Cardiac septum (tissue), 1 donor: ENCODE measurements at regions not wholly inside any gene's neighbourhood (a gene's known extent, or its start where the extent isn't known, plus 50 kb on each side); places are given as distances from the start of the nearest gene placed in this dataset.

Experiments used
- DNase-seq: peaks from one replicate; pipeline ENCODE4 v3.0.0-alpha.2; 2020; ENCODE audit warnings: low spot score
- intact Hi-C: fragments of 100-400 bp; cut with DNase I; formaldehyde crosslinking; loops from one replicate; pipeline ENCODE4 v1.14.0; 2022
- donor health status: DM: no; HTN: no; CAD: no.

DNA sequence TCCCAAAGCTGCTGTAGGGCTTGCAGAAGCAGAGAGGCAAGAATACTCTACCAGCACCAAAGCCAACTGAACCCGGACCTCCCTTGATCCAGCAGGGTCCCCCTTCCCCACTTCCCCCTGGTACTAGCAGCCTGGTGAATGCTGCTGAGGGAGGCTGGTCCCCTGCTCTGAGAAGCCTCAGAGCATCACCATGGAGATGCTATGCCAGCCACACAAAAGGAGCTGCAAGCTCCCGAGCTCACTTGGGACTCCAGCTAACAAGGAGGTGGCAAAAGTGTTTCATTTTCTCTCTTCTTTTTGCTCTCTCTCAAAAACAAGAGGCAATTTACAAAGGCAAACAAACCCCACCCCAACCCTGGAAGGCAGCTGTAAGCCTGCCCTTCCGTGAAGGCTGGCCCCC, 509.8 kb downstream of the BUD13 start:
- intact Hi-C loops: no loop called here

DNA sequence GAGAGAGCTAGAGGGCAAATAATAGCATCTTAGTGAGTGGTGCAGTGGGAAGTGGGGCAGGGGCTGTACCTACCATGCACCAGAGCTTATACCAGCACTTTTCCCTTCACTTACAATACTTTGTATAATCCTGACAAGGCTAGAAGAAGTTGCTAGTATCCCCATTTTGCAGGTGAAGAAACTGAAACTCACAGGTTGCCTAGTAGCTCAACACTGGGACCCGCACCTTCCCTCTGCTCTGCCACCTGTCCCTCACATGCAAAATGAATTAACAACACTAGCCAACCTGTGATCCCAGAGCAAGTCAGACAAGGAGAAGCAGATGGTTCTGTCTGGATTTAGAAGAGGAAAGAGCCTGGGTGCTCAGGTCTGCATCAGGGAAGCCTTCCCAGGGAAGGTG, 510.4 kb downstream of the BUD13 start:
- intact Hi-C loops: no loop called here
- DNase-seq: no peak

More for the DNA sequence above, 509.8 kb downstream of the BUD13 start:
- DNase-seq: no peak

DNA sequence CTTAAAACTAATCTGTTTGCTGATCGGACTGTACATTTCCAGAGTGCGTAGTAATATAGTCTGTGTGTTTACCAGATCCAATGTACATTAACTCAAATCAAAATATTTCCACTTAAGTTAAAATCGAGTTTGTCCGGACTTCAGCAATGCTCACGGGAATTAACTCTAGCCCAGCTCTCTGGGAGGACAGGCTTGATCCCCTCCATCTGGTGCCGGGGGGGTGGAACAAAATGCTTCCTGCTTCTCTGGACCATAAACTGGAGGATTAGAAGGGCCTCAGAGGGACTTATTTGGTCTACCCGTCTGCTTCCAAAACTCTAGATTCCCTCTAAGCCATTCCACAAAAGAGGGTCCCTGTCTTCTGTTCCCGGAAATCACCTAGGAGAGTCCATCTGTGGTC, 511.2 kb downstream of the BUD13 start:
- DNase-seq: no peak

DNA sequence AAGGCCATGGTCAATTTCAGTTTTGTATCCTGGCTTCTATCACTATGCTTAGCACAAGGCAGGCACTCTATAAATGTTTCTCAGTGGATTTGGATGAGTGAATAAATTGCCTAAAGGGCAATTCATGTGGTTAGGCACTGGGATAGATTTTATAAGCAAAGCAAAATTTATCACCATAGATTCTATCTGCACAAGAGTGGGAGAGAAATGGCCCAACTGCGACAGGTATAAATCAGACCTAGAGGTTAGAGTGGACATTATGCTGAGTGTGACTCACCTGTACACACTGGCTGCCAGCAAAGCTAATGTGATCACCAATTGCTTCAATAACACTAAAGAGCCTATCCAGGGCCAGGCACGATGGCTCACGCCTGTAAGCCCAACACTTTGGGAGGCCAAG, 514.0 kb downstream of the BUD13 start:
- intact Hi-C loops: no loop called here
- DNase-seq: no peak

More for the DNA sequence above, 511.2 kb downstream of the BUD13 start:
- intact Hi-C loops: no loop called here

DNA sequence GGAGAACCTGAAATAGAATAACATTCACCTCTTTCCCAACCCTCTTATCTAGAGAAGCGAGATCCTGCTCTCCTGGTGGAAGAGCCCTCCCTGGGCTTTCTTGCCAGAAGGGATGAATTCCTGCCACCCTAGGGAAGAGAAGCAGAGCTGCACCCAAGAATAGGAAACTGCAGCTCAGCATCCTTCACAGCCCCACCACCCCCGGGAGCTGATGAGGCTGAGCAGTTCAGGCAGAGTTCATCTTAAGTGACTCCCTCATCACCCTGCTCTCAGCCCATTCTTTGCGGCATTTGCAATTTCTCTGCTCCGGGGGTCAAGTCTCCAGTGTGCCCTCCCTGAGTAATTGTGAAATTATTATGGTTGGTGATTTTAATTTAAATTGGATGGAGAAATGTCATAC, 514.9 kb downstream of the BUD13 start:
- intact Hi-C loops: no loop called here
- no peak for DNase-seq

DNA sequence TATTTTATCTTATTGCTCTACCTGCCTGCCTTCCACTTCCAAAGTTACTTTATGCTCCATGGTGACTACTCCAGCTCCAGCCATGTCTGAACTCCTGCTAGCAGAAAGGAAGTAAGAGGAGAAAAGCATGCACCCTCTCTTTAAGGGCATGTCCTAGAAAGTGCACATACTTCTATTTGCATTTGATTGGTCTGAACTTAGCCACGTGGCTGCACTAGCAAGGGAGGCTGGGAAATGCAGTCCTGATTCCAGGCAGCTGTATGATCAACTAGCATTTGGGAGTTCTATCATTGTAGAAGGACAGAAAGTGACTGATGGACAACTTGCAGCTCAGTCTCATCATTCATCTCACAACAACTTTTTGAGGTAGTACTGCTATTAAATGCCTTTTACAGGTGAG, 515.7 kb downstream of the BUD13 start:
- no peak for DNase-seq
- intact Hi-C loops: no loop called here

DNA sequence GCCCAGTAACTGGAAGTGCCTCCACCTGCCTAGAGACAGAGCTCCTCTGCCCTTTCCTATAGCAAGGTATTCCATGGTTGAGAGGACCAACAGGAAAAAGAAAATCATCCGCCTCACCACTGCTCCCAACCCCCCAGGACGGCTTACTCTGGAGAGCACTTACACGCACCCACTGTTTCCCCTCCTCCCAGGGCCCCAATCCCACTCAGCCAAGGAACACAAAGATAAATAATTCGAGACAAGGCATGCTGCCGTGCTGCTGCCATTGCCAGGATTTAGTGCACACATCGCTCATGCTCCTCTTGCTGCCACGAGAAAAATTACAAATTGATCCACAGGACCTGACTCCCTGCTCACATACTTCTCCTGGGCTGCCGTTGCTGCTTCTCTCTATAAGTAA, 516.6 kb downstream of the BUD13 start:
- intact Hi-C loops: no loop called here
- no peak for DNase-seq

DNA sequence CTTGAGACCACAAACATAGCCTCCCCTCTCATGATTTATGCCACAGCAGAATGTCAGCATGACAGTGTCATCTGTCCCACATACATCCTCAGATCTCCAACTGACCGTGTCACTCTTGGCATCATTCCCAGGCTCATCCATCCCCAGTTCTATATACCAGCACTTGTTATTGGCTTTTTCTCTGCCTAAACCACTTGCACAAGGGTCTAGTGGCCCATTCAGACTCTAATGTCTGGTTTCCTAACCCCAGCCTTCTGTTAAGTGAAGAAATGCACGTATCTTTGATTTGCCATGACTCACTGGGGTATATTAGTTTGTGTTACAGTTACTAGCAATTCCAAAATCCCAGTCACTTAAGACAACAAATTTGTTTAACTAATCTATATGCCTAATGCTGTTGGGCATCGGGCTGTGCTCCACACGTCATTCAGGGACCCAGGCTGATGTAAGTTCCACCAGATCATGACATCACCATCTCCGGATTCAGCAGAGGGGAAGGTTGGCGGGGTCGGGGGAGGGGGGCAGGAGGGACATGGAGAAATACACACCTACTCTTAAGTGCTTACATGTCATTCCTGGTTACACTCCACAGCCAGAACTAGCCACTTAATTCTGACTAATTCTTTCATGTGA, 517.4 kb downstream of the BUD13 start:
- intact Hi-C loops: no loop called here
- no peak for DNase-seq

DNA sequence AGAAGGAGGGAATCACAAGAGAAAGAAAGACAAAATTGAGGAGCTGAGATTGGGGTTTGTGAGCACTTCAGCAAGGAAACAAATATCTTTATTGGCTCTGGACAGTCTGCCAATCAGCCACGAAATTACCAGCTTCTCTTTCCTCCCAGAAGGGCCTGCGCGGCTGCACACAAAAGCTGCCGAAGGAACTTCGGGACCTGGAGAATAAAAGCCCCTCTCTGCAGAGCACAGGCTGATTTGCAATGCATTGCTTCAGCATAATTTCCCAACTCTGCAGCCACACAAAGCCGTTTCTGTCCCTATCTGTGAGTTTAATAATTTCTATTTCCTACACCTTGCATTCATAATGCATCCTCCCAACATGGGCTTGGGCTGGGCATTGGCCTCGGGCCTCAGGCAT, 522.6 kb downstream of the BUD13 start:
- intact Hi-C loops: no loop called here
- no peak for DNase-seq

DNA sequence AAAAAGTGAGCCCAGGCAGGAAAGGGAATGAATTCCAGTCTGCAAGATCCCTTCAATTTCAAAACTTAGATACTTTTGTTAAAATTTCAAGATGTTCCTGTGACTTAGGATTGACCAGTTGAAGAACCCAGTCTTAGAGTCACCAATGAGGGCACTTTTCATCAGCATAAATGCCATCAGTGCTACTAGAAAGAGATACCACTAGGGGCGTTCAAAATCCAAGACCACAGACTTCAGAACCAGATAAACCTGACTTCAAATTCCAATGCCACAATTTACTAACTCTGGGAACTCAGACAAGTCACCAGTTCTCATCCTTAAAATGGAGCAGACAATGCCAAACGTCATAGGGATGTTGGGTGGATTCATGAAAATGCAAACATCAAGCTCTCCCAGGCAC, 523.2 kb downstream of the BUD13 start:
- no peak for DNase-seq
- intact Hi-C loops: no loop called here

DNA sequence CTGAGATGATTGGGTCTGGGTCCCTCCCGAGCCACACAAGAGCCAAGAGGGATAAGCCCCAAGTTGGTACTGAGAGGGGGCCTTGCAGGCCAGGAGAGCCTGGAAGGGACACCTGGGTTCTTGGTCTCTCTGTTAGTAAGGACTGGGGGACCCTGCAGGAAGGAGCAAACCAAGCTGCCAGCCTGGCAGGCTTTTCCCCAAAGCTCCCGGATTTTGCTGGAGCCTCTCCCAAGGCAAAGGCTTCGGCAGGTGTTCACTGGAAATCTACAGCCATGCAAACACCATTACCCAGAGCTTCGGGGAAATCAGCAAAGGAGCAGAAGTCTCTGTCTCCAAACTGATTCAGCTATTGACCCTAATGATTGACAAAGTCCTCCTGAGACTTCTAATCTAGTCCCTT, 527.9 kb downstream of the BUD13 start:
- intact Hi-C loops: no loop called here
- no peak for DNase-seq

DNA sequence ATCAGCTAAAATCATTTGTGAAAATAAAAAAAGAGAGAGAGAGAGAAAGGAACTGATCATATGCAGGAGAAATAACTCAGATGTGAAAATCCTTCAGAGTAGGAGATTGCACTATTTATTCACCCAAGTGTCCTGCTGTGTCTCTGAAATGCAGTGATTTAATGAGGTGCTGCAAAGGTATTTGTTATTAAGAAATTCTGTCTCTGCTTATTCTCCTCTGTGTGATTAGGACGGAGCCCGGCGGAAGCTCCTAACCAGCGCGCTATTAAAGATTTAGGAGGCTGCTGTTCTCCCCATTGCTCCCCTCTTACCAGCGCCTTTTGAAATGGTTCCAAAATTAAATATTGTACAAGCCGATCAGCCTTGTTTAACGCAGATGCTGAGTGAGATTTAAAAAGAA, 528.3 kb downstream of the BUD13 start:
- intact Hi-C loops: no loop called here
- DNase-seq: no peak

DNA sequence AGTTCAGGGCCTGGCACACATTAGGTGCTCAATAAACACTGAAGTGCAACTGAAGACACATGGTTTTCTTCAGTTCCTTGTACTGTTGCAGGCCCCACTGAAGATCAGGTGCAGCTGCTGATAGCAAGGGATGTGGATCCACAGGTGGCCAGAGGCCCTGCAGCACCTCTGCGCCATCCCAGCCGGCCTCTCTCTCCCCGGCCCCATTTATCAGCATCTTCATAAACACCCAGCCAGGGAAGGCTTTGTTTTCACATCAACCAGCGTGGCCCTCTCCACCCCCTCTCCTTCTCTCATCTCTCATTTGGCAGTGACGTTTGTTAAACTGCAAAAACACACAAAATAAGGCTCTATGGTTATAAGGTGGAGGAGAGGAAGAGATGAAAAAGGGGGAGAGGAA, 528.8 kb downstream of the BUD13 start:
- no peak for DNase-seq
- intact Hi-C loops: no loop called here

DNA sequence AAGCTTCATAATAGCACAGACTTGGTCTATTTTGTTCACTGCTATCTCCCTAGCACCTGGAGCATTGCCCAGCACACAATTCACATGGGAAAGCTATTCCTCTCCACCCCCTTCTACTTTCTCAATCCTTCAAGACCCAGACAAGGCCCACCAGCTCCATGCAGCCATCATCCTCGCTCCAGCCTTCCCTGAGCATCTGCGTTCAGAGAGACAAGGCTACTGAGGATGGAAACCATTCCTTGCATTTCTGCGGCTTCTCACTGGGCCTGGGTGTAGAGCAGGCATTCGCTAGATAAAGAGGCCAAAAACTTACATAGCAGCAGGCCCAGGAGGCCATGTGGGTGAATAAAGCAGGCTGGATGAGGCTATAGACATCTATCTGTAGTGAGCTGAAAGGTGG, 530.8 kb downstream of the BUD13 start:
- DNase-seq: no peak
- intact Hi-C loops: no loop called here

DNA sequence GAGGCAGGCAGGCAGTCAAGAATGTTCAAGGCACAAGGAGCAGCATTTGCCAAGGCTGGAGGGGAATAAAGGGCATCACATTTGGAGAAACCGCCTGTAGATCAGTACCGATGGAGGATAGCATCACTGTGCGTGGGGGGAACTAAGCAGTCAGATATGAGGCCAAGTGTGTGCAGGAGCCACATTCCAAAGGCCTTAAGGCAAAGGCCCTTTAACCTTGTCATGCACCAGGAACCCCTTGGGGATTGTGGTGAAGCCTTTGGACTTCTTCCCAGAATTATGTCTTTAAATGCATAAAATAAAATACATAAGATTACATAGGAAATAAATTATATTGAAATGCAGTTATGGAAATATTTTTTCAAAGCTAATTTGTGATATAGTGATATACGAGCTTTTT, 532.1 kb downstream of the BUD13 start:
- intact Hi-C loops: no loop called here
- no peak for DNase-seq

DNA sequence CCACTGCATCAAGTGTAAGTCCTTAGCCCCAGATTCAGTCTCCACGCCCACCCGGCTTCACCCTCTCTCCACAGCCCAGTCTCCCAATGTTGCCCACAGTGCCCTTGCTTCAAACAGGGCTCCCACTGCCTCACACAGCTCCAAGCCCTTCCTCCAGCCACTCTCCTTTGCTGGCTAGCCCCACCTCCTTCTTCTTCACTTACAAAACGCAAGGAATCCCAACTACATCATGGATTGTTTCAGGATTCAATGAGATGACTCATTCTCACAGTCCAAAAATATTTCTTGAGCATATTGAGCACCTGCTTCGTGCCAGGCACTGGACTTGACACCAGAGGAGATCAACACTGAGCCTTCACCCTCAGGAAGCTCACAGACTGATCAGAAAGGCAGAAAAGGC, 533.5 kb downstream of the BUD13 start:
- no peak for DNase-seq
- intact Hi-C loops: no loop called here

DNA sequence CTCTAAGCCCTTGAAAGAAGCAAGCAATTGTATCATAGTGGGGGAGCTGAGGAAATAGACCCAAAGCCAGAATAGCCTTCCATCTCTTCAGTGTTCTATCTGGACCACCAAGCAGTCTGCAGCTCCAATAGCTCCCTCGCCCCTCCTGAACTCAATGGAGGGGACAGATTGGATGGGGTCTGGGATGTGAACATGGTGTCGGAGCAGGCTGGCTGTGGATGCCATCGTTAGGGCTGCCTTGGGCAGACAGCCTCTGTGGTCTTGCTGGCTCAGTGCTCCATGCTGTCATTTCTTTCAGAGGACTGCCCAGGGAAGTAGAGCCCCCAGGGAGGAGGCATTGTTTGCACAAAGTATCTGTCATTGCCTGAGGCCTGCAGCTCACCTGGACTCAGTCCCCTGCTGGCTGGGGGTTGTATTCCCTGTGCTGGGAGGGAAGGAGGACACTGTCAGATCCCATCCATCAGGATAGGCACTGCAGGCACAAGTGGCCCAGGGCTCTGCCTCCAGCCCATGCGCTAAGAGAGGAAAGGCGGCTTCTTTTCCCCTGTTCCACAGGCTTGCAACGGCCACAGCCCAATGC, 537.7 kb downstream of the BUD13 start:
- intact Hi-C loops: no loop called here
- no peak for DNase-seq

DNA sequence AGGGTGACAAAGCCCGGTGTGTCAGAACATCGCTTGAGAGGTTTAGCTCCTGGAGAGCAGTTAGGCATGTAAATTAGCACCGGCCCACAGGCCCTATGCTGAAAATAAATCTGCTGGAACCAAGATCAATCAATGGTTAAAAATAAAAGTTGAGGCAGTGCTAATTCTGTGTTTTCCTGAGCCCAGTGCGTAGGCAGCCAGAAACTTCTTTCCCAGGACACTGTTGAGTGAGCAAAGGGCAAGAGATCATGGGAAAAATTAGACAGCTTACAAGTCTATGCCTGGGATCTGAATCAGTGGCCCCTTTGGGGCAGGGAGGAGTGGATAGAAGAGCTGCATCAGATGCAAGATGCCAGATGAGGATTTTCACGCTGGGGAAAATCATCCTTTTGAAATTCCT, 539.2 kb downstream of the BUD13 start:
- intact Hi-C loops: no loop called here
- peak; percentile 60 for DNase-seq

DNA sequence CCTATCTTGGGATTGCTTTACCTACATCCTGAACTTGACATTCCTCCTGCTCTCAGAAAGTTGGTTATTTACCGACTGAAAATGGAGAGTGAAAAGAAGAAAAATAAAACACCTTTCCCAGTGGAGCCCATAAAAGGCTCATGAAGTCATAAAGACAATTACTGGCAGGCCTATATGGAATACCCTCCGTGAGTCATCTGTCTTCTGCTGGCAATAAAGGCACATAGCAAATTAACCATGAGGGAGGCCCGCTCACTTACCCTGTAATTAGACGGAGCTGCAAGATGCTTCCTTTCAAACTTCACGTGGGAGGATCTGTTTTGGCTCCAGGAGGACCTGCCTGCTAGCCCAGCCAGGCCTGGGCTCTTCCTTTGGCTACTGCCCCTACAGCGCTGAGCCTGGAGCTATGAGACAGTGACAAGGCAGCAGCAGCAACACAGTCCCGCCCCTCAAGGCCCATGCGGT, 540.4 kb downstream of the BUD13 start:
- peak; percentile 62 for DNase-seq
- intact Hi-C loops: no loop called here

DNA sequence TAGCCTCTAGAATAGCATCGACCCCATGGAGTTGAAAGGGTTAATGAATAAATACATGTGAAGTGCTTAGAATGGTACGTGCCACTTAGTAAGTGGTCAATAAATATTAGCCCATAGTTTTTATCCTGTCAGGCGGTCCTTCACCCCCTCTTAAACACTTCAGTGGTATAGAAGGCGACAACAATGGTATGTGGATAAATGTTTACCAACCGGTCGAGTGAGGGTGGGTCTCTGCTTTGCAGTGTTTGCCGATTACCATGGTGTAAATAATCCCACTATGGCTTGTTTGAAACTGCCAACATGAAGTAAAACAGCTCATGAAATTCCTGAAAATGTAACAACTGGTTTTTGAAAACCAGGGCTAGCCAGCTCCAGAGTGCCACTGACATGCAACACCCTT, 541.2 kb downstream of the BUD13 start:
- intact Hi-C loops: no loop called here
- DNase-seq: no peak

DNA sequence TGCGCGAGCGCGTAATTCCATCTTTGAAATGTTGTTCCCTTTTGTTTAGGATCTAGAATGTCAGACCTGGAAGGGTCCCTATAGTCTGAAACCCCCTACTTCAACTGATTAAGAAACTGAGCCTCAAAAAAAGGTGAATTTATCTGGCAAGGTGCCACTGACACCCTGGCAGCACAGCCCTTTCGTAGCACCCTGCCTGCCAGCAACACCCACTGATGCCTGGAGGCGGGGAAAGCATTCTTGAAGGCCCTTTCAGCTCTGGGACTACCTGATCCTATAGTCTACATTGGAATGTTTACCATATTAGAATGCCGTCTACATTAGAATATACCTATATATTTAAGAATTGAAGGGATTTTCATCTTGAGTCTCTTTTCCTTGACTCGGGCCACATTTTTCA, 542.3 kb downstream of the BUD13 start:
- DNase-seq: peak; percentile 54
- intact Hi-C loops: no loop called here
